Spinal cord (tissue), 9 donors: ENCODE measurements at regions not wholly inside any gene's neighbourhood (a gene's known extent, or its start where the extent isn't known, plus 50 kb on each side); places are given as distances from the start of the nearest gene placed in this dataset.

ENCODE experiments used
- DNase-seq, 6 donors: peaks; one replicate each; pipeline versions ENCODE4 v3.0.0 to v3.0.0-alpha.2; 2013 to 2015; ENCODE audit warnings: low spot score in 6 of 6, low read depth in 4 of 6
- H3K27ac ChIP-seq: one replicate; pipeline ENCODE4 v1.5.1; 2013; ENCODE audit warnings: low read depth, low read length, control low read depth
- H3K27me3 ChIP-seq: one replicate; pipeline ENCODE4 v1.6.1; 2013; ENCODE audit warnings: low read length; ENCODE audit not compliant: control insufficient read depth, insufficient read depth
- H3K36me3 ChIP-seq: one replicate; pipeline ENCODE4 v1.6.1; 2013; ENCODE audit warnings: low read length; ENCODE audit not compliant: control insufficient read depth, insufficient read depth
- H3K4me1 ChIP-seq: one replicate; pipeline ENCODE4 v1.6.1; 2013; ENCODE audit warnings: low read length; ENCODE audit not compliant: control insufficient read depth, insufficient read depth
- H3K4me3 ChIP-seq: one replicate; pipeline ENCODE4 v1.5.1; 2013; ENCODE audit warnings: low read depth, low read length, control low read depth
- H3K9me3 ChIP-seq: one replicate; pipeline ENCODE4 v1.6.1; 2013; ENCODE audit warnings: low read length; ENCODE audit not compliant: control insufficient read depth, insufficient read depth
- WGBS: methylation state at CpG from one replicate; pipeline ENCODE4 v1.1.5; 2013; ENCODE audit warnings: missing lambda C conversion rate; ENCODE audit not compliant: insufficient coverage; 5-methylcytosine and 5-hydroxymethylcytosine counted together
- donor health status: healthy.

DNA sequence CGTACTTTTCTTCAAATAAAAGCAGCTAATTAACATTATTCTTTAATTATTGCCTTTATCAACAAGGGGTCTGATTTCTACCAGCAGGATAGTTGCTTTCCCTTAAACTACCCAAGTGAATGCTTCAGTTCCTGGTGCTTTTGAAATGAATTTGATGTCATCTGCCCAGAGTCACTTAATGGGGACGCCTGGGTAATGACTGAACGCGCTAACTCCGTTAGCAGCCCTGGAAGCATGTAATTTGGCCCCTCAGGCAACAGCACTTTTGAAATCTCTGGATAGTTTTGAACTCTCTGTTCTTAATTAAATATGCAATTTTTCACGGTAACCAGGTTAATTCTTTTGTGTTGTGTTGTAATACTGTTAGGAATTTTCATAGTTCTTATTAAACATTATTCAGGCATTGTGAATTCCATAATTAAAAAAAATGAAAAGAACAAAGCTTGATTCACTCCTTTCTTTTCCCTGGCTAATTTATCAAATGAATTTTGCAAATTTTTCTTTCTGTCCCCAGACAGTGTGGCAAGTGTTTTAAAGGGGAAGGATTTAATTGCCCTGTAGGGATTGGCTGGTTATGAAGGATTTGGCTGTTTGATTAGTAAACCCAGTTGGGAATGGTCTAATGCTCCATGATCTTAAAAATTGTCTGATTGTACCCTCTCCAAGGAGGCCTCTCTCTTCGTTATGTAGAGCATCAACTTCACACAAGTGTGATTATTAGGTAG is 137.5 kb upstream of the MYL2 start:
- WGBS: 24% methylated on average over 4 of the region's 7 CpGs
- Histone ChIP-seq H3K27ac (no peak overlapping the region), H3K36me3 (no peaks in the 10 kb centered on the region), H3K9me3 (no peaks in the 10 kb centered on the region), H3K4me1 (peaks cover 32% of the 10 kb centered on the region), H3K27me3 (no peaks in the 10 kb centered on the region), H3K4me3 (no peak overlapping the region)
- peak in 2 of 6 donors; percentile 46 to 96 for DNase-seq

DNA sequence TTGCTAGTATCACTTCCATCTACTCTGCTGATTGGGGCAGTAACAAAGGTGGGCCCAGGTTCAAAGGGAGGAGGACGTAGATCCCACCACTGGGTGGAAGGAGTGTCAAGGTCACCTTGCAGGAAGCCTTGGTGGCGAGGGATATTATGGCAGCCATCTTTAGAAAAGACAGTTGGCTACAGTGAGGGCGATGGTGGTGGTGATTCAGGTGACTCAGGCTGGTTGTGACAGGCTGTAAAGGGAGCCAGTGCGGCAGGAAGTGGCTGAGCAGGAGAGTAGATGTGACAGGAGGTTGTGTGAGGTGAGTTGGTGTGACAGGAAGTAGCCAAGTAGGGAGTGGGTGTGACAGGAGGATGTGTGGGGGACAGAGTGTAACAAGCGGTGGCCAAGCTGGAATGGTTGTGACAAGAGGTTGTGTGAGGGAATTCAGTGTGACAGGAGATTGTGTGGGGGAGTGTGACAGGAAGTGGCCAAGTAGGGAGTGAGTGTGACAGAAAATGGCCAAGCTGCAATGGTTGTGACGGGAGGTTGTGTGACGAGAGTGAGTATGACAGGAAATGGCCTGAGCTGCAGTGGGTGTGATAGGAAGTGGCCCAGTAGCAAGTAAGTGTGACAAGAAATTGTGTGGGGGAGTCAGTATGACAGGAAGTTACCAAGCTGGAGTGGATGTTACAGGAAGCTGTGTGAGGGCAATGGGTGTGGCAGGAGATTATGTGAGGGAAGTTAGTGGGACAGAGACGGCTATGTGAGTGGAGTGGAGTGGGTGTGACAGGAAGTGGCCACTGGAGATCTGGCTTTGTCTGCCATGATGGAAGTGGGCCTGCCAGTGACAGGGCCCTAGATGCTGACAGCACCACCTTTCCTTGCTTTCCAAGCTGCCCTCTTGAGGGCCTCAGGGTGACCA is 136.5 kb upstream of the MYL2 start:
- no peak overlapping the region for H3K4me3 ChIP-seq
- H3K27me3 ChIP-seq: no peaks in the 10 kb centered on the region
- DNase-seq: no peak
- no peak overlapping the region for H3K27ac ChIP-seq
- H3K4me1 ChIP-seq: peaks cover 29% of the 10 kb centered on the region
- 95% methylated on average over 8 of the region's 8 CpGs for WGBS
- no peaks in the 10 kb centered on the region for H3K9me3 ChIP-seq
- no peaks in the 10 kb centered on the region for H3K36me3 ChIP-seq

DNA sequence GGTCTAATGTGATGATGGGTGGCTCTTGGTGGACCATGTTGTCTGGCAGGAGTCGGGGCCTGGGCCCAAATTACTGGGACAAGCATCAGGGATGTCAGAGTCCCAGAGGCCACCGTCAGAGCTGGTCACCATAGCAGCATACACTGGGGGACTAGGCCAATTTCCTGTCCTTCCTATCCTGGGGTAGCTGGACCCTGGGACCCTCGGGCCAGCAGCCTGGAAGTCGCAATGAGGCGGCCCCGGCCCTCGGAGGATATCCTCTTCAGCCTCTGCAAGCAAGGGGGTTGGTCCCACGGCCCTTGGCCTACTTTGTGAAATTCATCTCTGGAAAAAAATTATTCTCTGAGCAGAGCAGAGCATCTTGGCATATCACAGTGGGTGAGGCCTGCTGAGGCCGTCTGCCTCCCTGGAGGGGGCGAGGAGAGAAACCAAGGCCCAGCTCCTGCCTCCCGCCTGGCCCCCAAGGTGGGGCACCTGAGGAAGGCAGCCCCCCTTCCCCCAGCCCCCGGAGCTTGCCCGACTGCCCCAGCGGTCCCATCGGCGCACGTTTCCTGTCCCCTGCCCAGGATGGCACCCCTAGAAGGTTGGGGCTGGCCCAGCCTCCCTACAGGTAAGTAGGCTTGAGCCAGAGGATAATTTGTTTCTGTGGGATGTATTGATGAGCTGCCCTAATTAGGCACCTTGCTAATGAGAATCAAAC is 135.0 kb upstream of the MYL2 start:
- no peak overlapping the region for H3K27ac ChIP-seq
- peaks cover 23% of the 10 kb centered on the region for H3K4me1 ChIP-seq
- no peak for DNase-seq
- WGBS: 83% methylated on average over 15 of the region's 17 CpGs
- no peaks in the 10 kb centered on the region for H3K27me3 ChIP-seq
- no peak overlapping the region for H3K4me3 ChIP-seq
- no peaks in the 10 kb centered on the region for H3K36me3 ChIP-seq
- H3K9me3 ChIP-seq: no peaks in the 10 kb centered on the region

DNA sequence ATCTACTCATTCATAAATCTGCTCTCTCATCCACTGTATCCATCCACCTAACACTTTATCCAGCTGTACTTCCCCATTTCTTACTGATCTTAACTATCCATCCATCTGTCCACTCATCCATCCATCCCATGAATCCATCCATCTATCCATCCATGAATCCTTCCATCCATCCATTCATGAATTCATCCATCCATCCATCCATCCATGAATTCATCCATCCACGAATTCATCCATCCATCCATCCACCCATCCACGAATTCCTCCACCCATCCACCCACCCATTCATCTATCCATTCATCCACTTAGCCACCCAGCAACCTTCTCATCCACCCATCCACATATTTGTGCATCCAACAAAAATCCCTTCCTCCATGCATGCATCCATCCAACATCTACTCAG is 128.6 kb upstream of the MYL2 start:
- Histone ChIP-seq H3K4me3 (no peak overlapping the region), H3K9me3 (no peaks in the 10 kb centered on the region), H3K27me3 (no peaks in the 10 kb centered on the region), H3K4me1 (no peaks in the 10 kb centered on the region), H3K27ac (no peak overlapping the region), H3K36me3 (peaks cover 5% of the 10 kb centered on the region)
- 94% methylated on average over 2 of the region's 2 CpGs for WGBS
- no peak for DNase-seq

DNA sequence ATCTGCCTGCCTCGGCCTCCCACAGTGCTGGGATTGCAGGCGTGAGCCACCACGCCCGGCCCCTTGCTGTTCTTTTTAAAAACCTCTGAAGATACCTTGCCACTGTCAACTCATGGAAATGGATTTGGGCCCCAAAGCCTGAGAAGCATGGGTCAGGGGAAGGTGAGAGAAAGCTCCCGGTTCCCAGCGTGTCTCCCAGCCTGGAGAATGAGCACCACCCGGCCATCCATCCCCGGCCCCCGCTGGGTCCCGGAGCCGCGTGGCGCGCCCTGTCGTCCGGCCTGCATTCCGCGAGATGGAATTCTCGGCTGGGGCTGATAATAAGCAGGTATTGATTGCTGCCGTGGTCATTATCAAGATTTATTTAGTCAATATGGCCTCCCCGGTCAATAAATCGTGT is 126.5 kb upstream of the MYL2 start:
- H3K4me1 ChIP-seq: peaks cover 4% of the 10 kb centered on the region
- no peaks in the 10 kb centered on the region for H3K9me3 ChIP-seq
- 77% methylated on average over 18 of the region's 22 CpGs for WGBS
- H3K27me3 ChIP-seq: no peaks in the 10 kb centered on the region
- H3K36me3 ChIP-seq: peaks cover 5% of the 10 kb centered on the region
- H3K27ac ChIP-seq: no peak overlapping the region
- no peak overlapping the region for H3K4me3 ChIP-seq
- DNase-seq: no peak

DNA sequence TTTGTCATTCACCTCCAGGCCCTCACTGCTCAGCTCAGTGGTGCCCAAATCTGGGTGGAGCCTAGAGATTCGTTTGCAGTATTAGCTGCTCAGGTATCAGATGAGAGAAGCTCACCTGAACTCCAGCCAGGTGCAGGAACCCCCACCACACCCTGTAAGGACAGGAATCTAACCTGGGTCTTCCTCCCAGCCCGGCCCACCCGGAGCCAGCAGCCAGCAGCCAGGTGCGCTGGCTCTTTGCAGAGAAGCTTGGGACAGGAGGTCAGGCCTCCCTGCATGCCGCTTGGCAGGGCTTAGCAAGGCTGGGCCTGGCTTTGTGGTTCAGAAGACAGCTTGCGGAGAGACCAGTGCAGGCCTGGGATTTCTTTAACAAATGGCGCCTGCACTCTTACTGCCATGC is 125.6 kb upstream of the MYL2 start:
- Histone ChIP-seq H3K4me1 (peaks cover 9% of the 10 kb centered on the region), H3K9me3 (no peaks in the 10 kb centered on the region), H3K27ac (no peak overlapping the region), H3K4me3 (no peak overlapping the region), H3K36me3 (peaks cover 5% of the 10 kb centered on the region), H3K27me3 (no peaks in the 10 kb centered on the region)
- no peak for DNase-seq
- WGBS: 88% methylated on average over 7 of the region's 7 CpGs

DNA sequence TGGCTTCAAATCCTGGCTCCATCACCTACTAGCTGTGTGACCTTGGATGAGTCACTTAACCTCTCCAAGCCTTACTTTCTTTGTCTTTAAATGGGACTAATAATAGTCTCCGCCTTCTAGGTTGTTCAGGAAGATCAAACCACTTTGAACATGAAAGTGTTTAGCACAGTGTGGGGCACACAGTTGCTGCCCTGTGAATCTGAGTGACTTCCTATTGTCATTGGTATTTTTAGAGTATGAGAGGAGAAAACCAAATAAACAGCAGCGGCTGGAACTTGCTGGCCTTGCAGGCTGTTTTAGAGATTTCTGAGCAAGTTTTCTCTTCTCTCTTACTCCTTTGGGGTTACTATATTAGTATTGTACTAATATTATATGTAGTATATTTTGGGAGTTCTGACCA is 120.7 kb upstream of the MYL2 start:
- Histone ChIP-seq H3K27ac (no peak overlapping the region), H3K36me3 (peaks cover 2% of the 10 kb centered on the region), H3K9me3 (no peaks in the 10 kb centered on the region), H3K4me1 (peaks cover 11% of the 10 kb centered on the region), H3K27me3 (peaks cover 11% of the 10 kb centered on the region), H3K4me3 (no peak overlapping the region)
- WGBS: 100% methylated on average over 1 of the region's 2 CpGs
- no peak for DNase-seq

DNA sequence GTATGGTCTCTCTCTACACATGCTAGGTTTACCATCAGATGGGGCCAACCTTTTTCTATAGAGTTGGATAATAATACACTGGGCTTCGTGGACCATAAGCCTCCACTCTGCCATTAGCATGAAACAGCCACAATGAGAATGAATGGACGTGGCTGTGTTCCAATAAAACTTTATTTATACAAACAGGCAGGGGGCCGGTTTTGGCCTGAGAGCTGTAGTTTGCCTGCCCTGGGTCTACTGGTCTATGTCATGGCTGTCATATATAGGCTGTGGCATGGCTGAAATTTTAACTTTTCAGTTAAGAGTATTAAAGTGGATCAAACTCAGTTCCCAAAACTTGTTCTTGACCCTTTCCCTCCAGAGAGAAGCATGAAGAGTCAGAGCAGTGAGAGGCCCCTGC is 120.3 kb upstream of the MYL2 start:
- H3K4me1 ChIP-seq: peaks cover 15% of the 10 kb centered on the region
- DNase-seq: no peak
- H3K27ac ChIP-seq: no peak overlapping the region
- no CpG with 5 or more reads among the region's 3 CpGs for WGBS
- H3K27me3 ChIP-seq: peaks cover 15% of the 10 kb centered on the region
- H3K36me3 ChIP-seq: no peaks in the 10 kb centered on the region
- H3K9me3 ChIP-seq: no peaks in the 10 kb centered on the region
- no peak overlapping the region for H3K4me3 ChIP-seq

DNA sequence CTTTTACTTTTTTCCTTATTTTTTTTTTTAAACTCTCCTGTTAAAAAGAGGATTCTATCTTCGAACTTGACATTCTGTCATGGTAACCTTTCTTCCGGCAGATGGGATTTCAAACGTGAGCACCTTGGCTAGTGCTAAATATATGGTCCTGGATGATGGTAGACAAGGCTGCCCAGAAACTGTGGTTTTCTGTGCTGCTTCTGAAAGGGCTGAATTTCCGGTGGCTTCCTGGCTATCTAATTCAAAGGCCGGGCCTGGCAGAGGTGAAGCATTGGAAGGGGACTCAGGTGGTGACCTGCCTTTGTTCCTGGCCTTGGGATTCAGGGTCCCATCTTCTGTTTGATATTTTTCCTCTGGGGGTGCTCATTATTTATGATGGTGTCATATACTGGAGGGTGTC is 118.6 kb upstream of the MYL2 start:
- Histone ChIP-seq H3K27me3 (peaks cover 24% of the 10 kb centered on the region), H3K36me3 (no peaks in the 10 kb centered on the region), H3K4me1 (peaks cover 23% of the 10 kb centered on the region), H3K9me3 (no peaks in the 10 kb centered on the region), H3K4me3 (no peak overlapping the region), H3K27ac (no peak overlapping the region)
- DNase-seq: no peak
- WGBS: 77% methylated on average over 4 of the region's 5 CpGs
